Adrenal gland (tissue), 9 donors: ENCODE measurements at regions not wholly inside any gene's neighbourhood (a gene's known extent, or its start where the extent isn't known, plus 50 kb on each side); places are given as distances from the start of the nearest gene placed in this dataset.

Source experiments
- DNase-seq, 7 donors: peaks; one replicate each; pipeline ENCODE4 v3.0.0-alpha.2; 2019 to 2020
- H3K27ac ChIP-seq, 5 donors: fragments of 200-600 bp; sonication (generic) in 4 of 5; 1 replicate in 3 of 5; 2 replicates in 2 of 5; pipeline versions ENCODE4 v1.5.1 to v1.8.0; 2016 to 2020; ENCODE audit warnings: mild to moderate bottlenecking in 1 of 5
- H3K27me3 ChIP-seq: fragments of 200-600 bp; 2 replicates; pipeline ENCODE4 v1.8.0; 2021
- H3K36me3 ChIP-seq, 2 donors: fragments of 200-600 bp; replicated peaks in 1 of 2; 1 replicate in 1 of 2; 2 replicates in 1 of 2; pipeline versions ENCODE4 v1.5.1 to v1.8.0; 2018 to 2022
- H3K4me1 ChIP-seq, 2 donors: fragments of 200-600 bp; replicated peaks in 1 of 2; 1 replicate in 1 of 2; 2 replicates in 1 of 2; pipeline versions ENCODE4 v1.5.1 to v1.8.0; 2018 to 2021
- H3K4me3 ChIP-seq, 4 donors: fragments of 200-600 bp; sonication (generic) in 3 of 4; one replicate each; pipeline ENCODE4 v1.5.1; 2016 to 2018
- H3K9me3 ChIP-seq, 3 donors: fragments of 200-600 bp; sonication (generic) in 1 of 3; replicated peaks in 1 of 3; 1 replicate in 2 of 3; 2 replicates in 1 of 3; pipeline versions ENCODE4 v1.5.1 to v1.8.0; 2016 to 2021
- CTCF ChIP-seq, 6 experiments: fragments of 450-650 bp in 4 of 6; fragments of 200-600 bp in 2 of 6; sonication (generic) in 1 of 6; IDR thresholded peaks; 1 replicate in 5 of 6; 2 replicates in 1 of 6; pipeline versions ENCODE4 v1.5.1 to v1.8.0; 2016 to 2021; ENCODE audit warnings: antibody characterized with exemption in 6 of 6, mild to moderate bottlenecking in 2 of 6, moderate library complexity in 1 of 6
- POLR2A ChIP-seq, 2 donors: fragments of 450-650 bp; IDR thresholded peaks; one replicate each; pipeline ENCODE4 v1.6.1; 2017; ENCODE audit warnings: antibody characterized with exemption in 2 of 2, mild to moderate bottlenecking in 2 of 2, moderate library complexity in 1 of 2
- WGBS, 4 donors: extraction: QIAGEN DNeasy Blood & Tissue Kit in 2 of 4; methylation state at CpG; one replicate each; pipeline versions ENCODE4 v1.1.5 to v1.1.7; 2013 to 2017; 5-methylcytosine and 5-hydroxymethylcytosine counted together
- intact Hi-C, 2 donors: fragments of 100-400 bp; cut with DNase I; formaldehyde crosslinking; loops; one replicate each; pipeline versions ENCODE4 v1.14.1 to v1.15.0; 2022 to 2023
- donor health status: healthy with polysubstance abuse.
- donor health status: Bipolar disorder and iron deficiency.
- donor health status: DM: yes; HTN: yes; CAD: no.
- donor health status: DM: no; HTN: no; CAD: no.
- donor health status: DM: no; HTN: no; CAD: no.

GRCh38 chr5:143644727-143645126, 167.2 kb upstream of the HMHB1 start:
- no peaks in the 10 kb centered on the region for H3K27me3 ChIP-seq
- H3K27ac ChIP-seq: no peak overlapping the region
- H3K9me3 ChIP-seq: no peaks in the 10 kb centered on the region
- intact Hi-C loops: no loop called here
- WGBS, 4 donors: 63 to 83% (median 67%) methylated on average over 3 of the region's 3 CpGs
- H3K36me3 ChIP-seq: no peaks in the 10 kb centered on the region
- no peak overlapping the region for H3K4me3 ChIP-seq
- H3K4me1 ChIP-seq: no peaks in the 10 kb centered on the region
- no peak for DNase-seq
- TF ChIP-seq POLR2A (IDR thresholded peaks at IDR 0.05): no peak

- no peak for TF ChIP-seq CTCF (IDR thresholded peaks at IDR 0.05)
- TF ChIP-seq POLR2A (IDR thresholded peaks at IDR 0.05): no peak
- H3K4me3 ChIP-seq: no peak overlapping the region
- H3K27me3 ChIP-seq: no peaks in the 10 kb centered on the region
- no peak overlapping the region for H3K27ac ChIP-seq
- no peaks in the 10 kb centered on the region for H3K4me1 ChIP-seq
- no peak for DNase-seq
- no peaks in the 10 kb centered on the region for H3K36me3 ChIP-seq
- intact Hi-C loops: no loop called here
- no peaks in the 10 kb centered on the region for H3K9me3 ChIP-seq
Measured at GRCh38 chr5:143642791-143643190, 169.2 kb upstream of the HMHB1 start.

DNA sequence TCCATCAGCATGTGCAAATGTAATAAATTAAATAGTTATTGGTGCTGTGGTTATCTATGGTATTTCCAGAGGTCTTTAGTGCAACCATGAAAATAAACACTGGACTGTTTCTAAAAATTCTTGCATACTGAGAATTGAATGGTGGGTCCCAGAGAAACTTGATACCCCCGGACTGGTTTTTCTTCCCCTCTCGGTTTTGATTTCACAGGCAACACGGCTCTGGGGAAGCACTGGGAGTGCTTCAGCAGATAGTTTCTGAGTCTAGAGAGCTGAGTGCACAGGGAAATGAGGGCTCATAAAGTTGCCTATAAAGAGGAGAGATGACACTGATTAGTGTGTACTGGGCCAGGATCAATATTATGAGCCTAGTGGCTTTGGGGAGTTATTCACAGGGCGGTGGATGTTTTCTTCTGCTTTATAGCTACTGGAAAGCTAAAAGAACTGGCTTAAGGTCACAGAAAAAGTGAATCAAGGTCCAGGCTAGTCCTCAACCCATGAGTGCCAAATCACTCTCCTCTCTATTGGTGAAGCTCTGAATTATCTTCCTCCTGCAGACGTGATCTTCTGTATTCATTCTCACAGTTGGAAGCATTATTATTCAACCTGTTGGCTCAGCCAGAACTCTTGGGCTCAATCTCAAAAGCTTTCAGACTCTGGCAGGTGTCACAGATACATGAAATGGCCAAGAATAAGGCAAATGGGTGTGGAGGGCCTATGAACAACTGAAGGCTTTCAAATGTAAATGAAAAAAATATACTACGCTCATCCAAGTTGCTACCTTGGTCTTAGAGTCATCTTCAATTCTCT, 170.2 kb upstream of the HMHB1 start:
- no peak for TF ChIP-seq POLR2A (IDR thresholded peaks at IDR 0.05)
- no peak for TF ChIP-seq CTCF (IDR thresholded peaks at IDR 0.05)
- H3K27ac ChIP-seq: no peak overlapping the region
- intact Hi-C loops: no loop called here
- DNase-seq: no peak
- H3K9me3 ChIP-seq: no peaks in the 10 kb centered on the region
- no peaks in the 10 kb centered on the region for H3K27me3 ChIP-seq
- no peaks in the 10 kb centered on the region for H3K4me1 ChIP-seq
- no peaks in the 10 kb centered on the region for H3K36me3 ChIP-seq
- WGBS, 4 donors: 55 to 73% (median 70%) methylated on average over 6 of the region's 6 CpGs
- no peak overlapping the region for H3K4me3 ChIP-seq

- no peak for DNase-seq
- TF ChIP-seq CTCF (IDR thresholded peaks at IDR 0.05) (no peak), POLR2A (IDR thresholded peaks at IDR 0.05) (no peak)
- Histone ChIP-seq H3K9me3 (no peaks in the 10 kb centered on the region), H3K4me3 (no peak overlapping the region), H3K4me1 (no peaks in the 10 kb centered on the region), H3K27me3 (no peaks in the 10 kb centered on the region), H3K27ac (no peak overlapping the region), H3K36me3 (no peaks in the 10 kb centered on the region)
- 80 to 99% (median 91%) methylated on average over 4 of the region's 4 CpGs for WGBS, 4 donors
- intact Hi-C loops: no loop called here
Measured at GRCh38 chr5:143638654-143639053, 173.3 kb upstream of the HMHB1 start.

GRCh38 chr5:143636931-143637528, 174.9 kb upstream of the HMHB1 start:
- H3K36me3 ChIP-seq: no peaks in the 10 kb centered on the region
- H3K27me3 ChIP-seq: no peaks in the 10 kb centered on the region
- TF ChIP-seq CTCF (IDR thresholded peaks at IDR 0.05) (no peak), POLR2A (IDR thresholded peaks at IDR 0.05) (no peak)
- WGBS, 4 donors: 60 to 65% (median 64%) methylated on average over 8 of the region's 8 CpGs
- DNase-seq: no peak
- H3K4me1 ChIP-seq: no peaks in the 10 kb centered on the region
- H3K27ac ChIP-seq: no peak overlapping the region
- no peak overlapping the region for H3K4me3 ChIP-seq
- intact Hi-C loops: no loop called here
- no peaks in the 10 kb centered on the region for H3K9me3 ChIP-seq
